ENCODE measurements at regions not wholly inside any gene's neighbourhood (a gene's known extent, or its start where the extent isn't known, plus 50 kb on each side); places are given as distances from the start of the nearest gene placed in this dataset.

DNA sequence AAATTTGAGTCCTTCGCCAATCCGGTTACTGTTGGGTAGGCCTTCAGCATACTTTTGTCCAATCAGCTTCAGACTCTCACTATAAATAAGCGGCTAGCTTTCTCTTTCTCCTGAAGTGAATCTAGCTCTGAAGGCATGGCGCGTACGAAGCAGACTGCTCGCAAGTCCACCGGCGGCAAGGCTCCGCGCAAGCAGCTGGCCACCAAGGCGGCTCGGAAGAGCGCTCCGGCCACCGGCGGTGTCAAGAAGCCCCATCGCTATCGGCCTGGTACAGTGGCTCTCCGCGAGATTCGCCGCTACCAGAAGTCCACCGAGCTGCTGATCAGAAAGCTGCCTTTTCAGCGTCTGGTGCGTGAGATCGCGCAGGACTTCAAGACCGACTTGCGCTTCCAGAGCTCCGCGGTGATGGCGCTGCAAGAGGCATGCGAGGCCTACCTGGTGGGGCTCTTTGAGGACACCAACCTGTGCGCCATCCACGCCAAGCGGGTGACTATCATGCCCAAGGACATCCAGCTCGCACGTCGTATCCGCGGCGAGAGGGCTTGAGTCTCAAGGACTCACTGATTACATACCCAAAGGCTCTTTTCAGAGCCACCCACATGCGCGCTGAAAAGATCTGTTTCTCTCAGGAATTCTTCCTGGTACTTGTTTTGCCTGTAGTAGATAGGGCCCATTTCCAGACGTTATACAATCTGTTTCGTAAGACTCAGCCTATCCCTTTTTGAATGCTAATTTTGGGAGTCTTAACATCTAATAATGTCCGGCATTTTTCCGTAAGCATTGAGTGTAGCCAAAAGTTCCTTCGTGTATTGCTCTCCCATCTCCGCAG, 102.0 kb downstream of the OR2B2 start (continued):
- TF ChIP-seq, protein P1, sequence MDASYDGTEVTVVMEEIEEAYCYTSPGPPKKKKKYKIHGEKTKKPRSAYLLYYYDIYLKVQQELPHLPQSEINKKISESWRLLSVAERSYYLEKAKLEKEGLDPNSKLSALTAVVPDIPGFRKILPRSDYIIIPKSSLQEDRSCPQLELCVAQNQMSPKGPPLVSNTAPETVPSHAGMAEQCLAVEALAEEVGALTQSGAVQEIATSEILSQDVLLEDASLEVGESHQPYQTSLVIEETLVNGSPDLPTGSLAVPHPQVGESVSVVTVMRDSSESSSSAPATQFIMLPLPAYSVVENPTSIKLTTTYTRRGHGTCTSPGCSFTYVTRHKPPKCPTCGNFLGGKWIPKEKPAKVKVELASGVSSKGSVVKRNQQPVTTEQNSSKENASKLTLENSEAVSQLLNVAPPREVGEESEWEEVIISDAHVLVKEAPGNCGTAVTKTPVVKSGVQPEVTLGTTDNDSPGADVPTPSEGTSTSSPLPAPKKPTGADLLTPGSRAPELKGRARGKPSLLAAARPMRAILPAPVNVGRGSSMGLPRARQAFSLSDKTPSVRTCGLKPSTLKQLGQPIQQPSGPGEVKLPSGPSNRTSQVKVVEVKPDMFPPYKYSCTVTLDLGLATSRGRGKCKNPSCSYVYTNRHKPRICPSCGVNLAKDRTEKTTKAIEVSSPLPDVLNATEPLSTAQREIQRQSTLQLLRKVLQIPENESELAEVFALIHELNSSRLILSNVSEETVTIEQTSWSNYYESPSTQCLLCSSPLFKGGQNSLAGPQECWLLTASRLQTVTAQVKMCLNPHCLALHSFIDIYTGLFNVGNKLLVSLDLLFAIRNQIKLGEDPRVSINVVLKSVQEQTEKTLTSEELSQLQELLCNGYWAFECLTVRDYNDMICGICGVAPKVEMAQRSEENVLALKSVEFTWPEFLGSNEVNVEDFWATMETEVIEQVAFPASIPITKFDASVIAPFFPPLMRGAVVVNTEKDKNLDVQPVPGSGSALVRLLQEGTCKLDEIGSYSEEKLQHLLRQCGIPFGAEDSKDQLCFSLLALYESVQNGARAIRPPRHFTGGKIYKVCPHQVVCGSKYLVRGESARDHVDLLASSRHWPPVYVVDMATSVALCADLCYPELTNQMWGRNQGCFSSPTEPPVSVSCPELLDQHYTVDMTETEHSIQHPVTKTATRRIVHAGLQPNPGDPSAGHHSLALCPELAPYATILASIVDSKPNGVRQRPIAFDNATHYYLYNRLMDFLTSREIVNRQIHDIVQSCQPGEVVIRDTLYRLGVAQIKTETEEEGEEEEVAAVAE (CRISPR knock-in tag; IDR thresholded peaks at IDR 0.05; ENCODE audit: borderline replicate concordance) = peak; percentile 72
- no peak for TF ChIP-seq PLRG1 (conservative IDR thresholded peaks at IDR 0.05)
- TF ChIP-seq, protein P2, sequence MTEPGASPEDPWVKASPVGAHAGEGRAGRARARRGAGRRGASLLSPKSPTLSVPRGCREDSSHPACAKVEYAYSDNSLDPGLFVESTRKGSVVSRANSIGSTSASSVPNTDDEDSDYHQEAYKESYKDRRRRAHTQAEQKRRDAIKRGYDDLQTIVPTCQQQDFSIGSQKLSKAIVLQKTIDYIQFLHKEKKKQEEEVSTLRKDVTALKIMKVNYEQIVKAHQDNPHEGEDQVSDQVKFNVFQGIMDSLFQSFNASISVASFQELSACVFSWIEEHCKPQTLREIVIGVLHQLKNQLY (CRISPR knock-in tag; IDR thresholded peaks at IDR 0.05) = no peak
- TF ChIP-seq, protein P3, sequence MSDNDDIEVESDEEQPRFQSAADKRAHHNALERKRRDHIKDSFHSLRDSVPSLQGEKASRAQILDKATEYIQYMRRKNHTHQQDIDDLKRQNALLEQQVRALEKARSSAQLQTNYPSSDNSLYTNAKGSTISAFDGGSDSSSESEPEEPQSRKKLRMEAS (IDR thresholded peaks at IDR 0.05) = peak; percentile 87
- TF ChIP-seq CHD2 (IDR thresholded peaks at IDR 0.05; ENCODE audit: low read depth, low read length) = peak; percentile 71
- no peak for TF ChIP-seq ZNF333 (CRISPR knock-in tag; IDR thresholded peaks at IDR 0.05; ENCODE audit: borderline replicate concordance)
- no peak for TF ChIP-seq HHEX (CRISPR knock-in tag; IDR thresholded peaks at IDR 0.05)
- no peak for TF ChIP-seq TCF12 (IDR thresholded peaks at IDR 0.05)
- TF ChIP-seq TCF12 (CRISPR knock-in tag; IDR thresholded peaks at IDR 0.05) = 0 out of 2 replicates have a peak, but pooled peaks have one; percentile 43
- no peak for TF ChIP-seq HDAC6 (IDR thresholded peaks at IDR 0.05; ENCODE audit: low read depth, low read length)
- no peak for TF ChIP-seq ZNF562 (CRISPR knock-in tag; IDR thresholded peaks at IDR 0.05; ENCODE audit: borderline replicate concordance)
- peak; percentile 42; the same call in 1 of the 2 replicates for TF ChIP-seq PHF21A (CRISPR knock-in tag; IDR thresholded peaks at IDR 0.05)
- peak; percentile 95 for TF ChIP-seq HDAC1 (CRISPR knock-in tag; IDR thresholded peaks at IDR 0.05)
- TF ChIP-seq, protein P4, sequence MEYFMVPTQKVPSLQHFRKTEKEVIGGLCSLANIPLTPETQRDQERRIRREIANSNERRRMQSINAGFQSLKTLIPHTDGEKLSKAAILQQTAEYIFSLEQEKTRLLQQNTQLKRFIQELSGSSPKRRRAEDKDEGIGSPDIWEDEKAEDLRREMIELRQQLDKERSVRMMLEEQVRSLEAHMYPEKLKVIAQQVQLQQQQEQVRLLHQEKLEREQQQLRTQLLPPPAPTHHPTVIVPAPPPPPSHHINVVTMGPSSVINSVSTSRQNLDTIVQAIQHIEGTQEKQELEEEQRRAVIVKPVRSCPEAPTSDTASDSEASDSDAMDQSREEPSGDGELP (IDR thresholded peaks at IDR 0.05; ENCODE audit: borderline replicate concordance, low read depth) = peak; percentile 78; the same call in 1 of the 2 replicates
- TF ChIP-seq, protein P5, sequence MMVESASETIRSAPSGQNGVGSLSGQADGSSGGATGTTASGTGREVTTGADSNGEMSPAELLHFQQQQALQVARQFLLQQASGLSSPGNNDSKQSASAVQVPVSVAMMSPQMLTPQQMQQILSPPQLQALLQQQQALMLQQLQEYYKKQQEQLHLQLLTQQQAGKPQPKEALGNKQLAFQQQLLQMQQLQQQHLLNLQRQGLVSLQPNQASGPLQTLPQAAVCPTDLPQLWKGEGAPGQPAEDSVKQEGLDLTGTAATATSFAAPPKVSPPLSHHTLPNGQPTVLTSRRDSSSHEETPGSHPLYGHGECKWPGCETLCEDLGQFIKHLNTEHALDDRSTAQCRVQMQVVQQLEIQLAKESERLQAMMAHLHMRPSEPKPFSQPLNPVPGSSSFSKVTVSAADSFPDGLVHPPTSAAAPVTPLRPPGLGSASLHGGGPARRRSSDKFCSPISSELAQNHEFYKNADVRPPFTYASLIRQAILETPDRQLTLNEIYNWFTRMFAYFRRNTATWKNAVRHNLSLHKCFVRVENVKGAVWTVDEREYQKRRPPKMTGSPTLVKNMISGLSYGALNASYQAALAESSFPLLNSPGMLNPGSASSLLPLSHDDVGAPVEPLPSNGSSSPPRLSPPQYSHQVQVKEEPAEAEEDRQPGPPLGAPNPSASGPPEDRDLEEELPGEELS (CRISPR knock-in tag; IDR thresholded peaks at IDR 0.05) = peak; percentile 50
- peak; percentile 80; the same call in 1 of the 2 replicates for TF ChIP-seq ZNF331 (CRISPR knock-in tag; IDR thresholded peaks at IDR 0.05)
- 0 out of 2 replicates have a peak, but pooled peaks have one; percentile 6 for TF ChIP-seq ZNF652 (CRISPR knock-in tag; IDR thresholded peaks at IDR 0.05; ENCODE audit: borderline replicate concordance, low read depth)
- no peak for TF ChIP-seq ZNF44 (CRISPR knock-in tag; IDR thresholded peaks at IDR 0.05)
- TF ChIP-seq, protein P6, sequence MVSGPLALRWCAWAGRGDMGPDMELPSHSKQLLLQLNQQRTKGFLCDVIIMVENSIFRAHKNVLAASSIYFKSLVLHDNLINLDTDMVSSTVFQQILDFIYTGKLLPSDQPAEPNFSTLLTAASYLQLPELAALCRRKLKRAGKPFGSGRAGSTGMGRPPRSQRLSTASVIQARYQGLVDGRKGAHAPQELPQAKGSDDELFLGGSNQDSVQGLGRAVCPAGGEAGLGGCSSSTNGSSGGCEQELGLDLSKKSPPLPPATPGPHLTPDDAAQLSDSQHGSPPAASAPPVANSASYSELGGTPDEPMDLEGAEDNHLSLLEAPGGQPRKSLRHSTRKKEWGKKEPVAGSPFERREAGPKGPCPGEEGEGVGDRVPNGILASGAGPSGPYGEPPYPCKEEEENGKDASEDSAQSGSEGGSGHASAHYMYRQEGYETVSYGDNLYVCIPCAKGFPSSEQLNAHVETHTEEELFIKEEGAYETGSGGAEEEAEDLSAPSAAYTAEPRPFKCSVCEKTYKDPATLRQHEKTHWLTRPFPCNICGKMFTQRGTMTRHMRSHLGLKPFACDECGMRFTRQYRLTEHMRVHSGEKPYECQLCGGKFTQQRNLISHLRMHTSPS (CRISPR knock-in tag; IDR thresholded peaks at IDR 0.05; ENCODE audit: low read depth) = peak; percentile 35
- TF ChIP-seq ZNF121 (CRISPR knock-in tag; IDR thresholded peaks at IDR 0.05) = no peak

Data from HepG2 (cell line).